PC-9 (cell line): ENCODE measurements at regions not wholly inside any gene's neighbourhood (a gene's known extent, or its start where the extent isn't known, plus 50 kb on each side); places are given as distances from the start of the nearest gene placed in this dataset.

Source experiments
- BruUV-seq: library from RNA; stranded (reverse); fragments of 400-500 nt; replicated peaks from 2 replicates; lab custom pipeline; 2021; lab: Mats Ljungman, UMichigan
- CTCF ChIA-PET: fragments of 300-600 bp; sonication (Branson Sonifier 250); formaldehyde crosslinking; loops from one replicate; lab custom pipeline; 2022; ENCODE audit warnings: antibody characterized with exemption; lab: Charles Lee
- POLR2A ChIA-PET: fragments of 300-600 bp; sonication (Branson Sonifier 250); formaldehyde crosslinking; loops from one replicate; lab custom pipeline; 2022; ENCODE audit warnings: antibody characterized with exemption; ENCODE audit not compliant: unreplicated experiment; lab: Charles Lee
- DNase-seq, 2 experiments: peaks; one replicate each; pipeline versions ENCODE4 v3.0.0 to v3.0.0-alpha.2; 2015 to 2022; ENCODE audit warnings: mixed read lengths in 1 of 2
- H2AFZ ChIP-seq: fragments of 200-600 bp; sonication (generic); 2 replicates; pipeline ENCODE4 v1.8.1; 2017; ENCODE audit warnings: antibody characterized with exemption
- H3F3A ChIP-seq: fragments of 200-600 bp; sonication (generic); 2 replicates; pipeline ENCODE4 v1.8.1; 2017; ENCODE audit warnings: antibody characterized with exemption, mild to moderate bottlenecking, low read depth; ENCODE audit not compliant: insufficient read depth
- H3K27ac ChIP-seq: fragments of 200-600 bp; sonication (generic); 2 replicates; pipeline ENCODE4 v1.6.1; 2016; ENCODE audit warnings: mixed run types
- H3K27me3 ChIP-seq: fragments of 200-600 bp; sonication (generic); 2 replicates; pipeline ENCODE4 v1.6.1; 2016; ENCODE audit warnings: low read depth, mixed run types; ENCODE audit not compliant: insufficient read depth
- H3K36me3 ChIP-seq: fragments of 200-600 bp; sonication (generic); 2 replicates; pipeline ENCODE4 v1.6.1; 2016; ENCODE audit warnings: low read depth, mixed run types
- H3K4me1 ChIP-seq: fragments of 200-600 bp; sonication (generic); replicated peaks from 2 replicates; pipeline ENCODE4 v1.6.1; 2016; ENCODE audit warnings: mixed run types; ENCODE audit not compliant: insufficient read depth
- H3K4me2 ChIP-seq: fragments of 200-600 bp; sonication (generic); 2 replicates; pipeline ENCODE4 v1.6.1; 2017; ENCODE audit warnings: mixed run types
- H3K4me3 ChIP-seq: fragments of 200-600 bp; sonication (generic); 2 replicates; pipeline ENCODE4 v1.6.1; 2016; ENCODE audit warnings: mixed run types
- H3K79me2 ChIP-seq: fragments of 200-600 bp; sonication (generic); 2 replicates; pipeline ENCODE4 v1.6.1; 2017; ENCODE audit warnings: low read depth, mixed run types
- H3K9me2 ChIP-seq: fragments of 200-600 bp; sonication (generic); 2 replicates; pipeline ENCODE4 v1.8.1; 2017; ENCODE audit warnings: mild to moderate bottlenecking; ENCODE audit not compliant: insufficient read depth
- H3K9me3 ChIP-seq: fragments of 200-600 bp; sonication (generic); 2 replicates; pipeline ENCODE4 v1.8.1; 2016; ENCODE audit warnings: low read depth; ENCODE audit not compliant: insufficient read depth
- H4K20me1 ChIP-seq: fragments of 200-600 bp; sonication (generic); 2 replicates; pipeline ENCODE4 v1.8.1; 2017; ENCODE audit not compliant: insufficient read depth
- EZH2 ChIP-seq: fragments of 200-600 bp; sonication (generic); IDR thresholded peaks from 2 replicates; pipeline ENCODE4 v1.8.0; 2017; ENCODE audit warnings: antibody characterized with exemption, low read depth
- intact Hi-C: fragments of 100-400 bp; cut with micrococcal nuclease; formaldehyde crosslinking; loops from one replicate; pipeline ENCODE4 v1.10.0; 2022; ENCODE audit not compliant: unreplicated experiment
- TF ChIP-seq, protein P1 (sequence below): fragments of 200-600 bp; sonication (generic); conservative IDR thresholded peaks from 2 replicates; pipeline ENCODE4 v1.6.1; 2017; ENCODE audit warnings: mixed run types, antibody characterized with exemption, mild to moderate bottlenecking, moderate library complexity

DNA sequence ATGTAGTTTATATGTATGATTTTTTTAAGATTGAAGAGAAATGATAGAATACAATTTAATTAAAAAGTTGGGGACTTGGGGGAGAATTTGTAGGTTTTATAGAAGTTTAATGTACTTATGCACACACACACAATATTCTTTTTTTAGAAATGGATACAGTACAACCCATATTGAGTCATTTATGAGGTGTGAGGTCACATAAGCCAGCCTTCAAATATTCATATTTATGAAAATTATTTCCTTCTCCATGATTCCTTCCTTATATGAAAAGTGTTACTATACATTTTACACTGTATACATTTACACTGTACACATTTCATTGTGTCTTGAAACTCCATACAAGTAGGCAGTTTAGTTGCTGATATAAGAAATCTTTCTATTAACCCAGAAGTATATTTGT, 96.2 kb upstream of the CHODL start:
- BruUV-seq: no TSS peak
- no peaks in the 10 kb centered on the region for H3K27me3 ChIP-seq

GRCh38 chr21:18147678-18148077, 97.0 kb upstream of the CHODL start:
- BruUV-seq: no TSS peak
- Histone ChIP-seq H4K20me1 (no peaks in the 10 kb centered on the region), H3K4me2 (no peak overlapping the region), H3K27ac (no peak overlapping the region), H3K79me2 (no peaks in the 10 kb centered on the region), H3K9me2 (no peaks in the 10 kb centered on the region), H3K27me3 (no peaks in the 10 kb centered on the region), H3K9me3 (no peaks in the 10 kb centered on the region), H3K36me3 (no peaks in the 10 kb centered on the region), H3K4me3 (no peak overlapping the region), H2AFZ (no peak overlapping the region), H3K4me1 (no peaks in the 10 kb centered on the region), H3F3A (no peaks in the 10 kb centered on the region)
- intact Hi-C loops: no loop called here
- TF ChIP-seq, protein P1, sequence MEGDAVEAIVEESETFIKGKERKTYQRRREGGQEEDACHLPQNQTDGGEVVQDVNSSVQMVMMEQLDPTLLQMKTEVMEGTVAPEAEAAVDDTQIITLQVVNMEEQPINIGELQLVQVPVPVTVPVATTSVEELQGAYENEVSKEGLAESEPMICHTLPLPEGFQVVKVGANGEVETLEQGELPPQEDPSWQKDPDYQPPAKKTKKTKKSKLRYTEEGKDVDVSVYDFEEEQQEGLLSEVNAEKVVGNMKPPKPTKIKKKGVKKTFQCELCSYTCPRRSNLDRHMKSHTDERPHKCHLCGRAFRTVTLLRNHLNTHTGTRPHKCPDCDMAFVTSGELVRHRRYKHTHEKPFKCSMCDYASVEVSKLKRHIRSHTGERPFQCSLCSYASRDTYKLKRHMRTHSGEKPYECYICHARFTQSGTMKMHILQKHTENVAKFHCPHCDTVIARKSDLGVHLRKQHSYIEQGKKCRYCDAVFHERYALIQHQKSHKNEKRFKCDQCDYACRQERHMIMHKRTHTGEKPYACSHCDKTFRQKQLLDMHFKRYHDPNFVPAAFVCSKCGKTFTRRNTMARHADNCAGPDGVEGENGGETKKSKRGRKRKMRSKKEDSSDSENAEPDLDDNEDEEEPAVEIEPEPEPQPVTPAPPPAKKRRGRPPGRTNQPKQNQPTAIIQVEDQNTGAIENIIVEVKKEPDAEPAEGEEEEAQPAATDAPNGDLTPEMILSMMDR: no peak
- TF ChIP-seq EZH2: no peak
- ChIA-PET POLR2A (no interaction called here), CTCF (no interaction called here)
- DNase-seq: no peak

More for the DNA sequence above, 96.2 kb upstream of the CHODL start:
- H3K4me2 ChIP-seq: no peak overlapping the region
- H3K9me2 ChIP-seq: no peaks in the 10 kb centered on the region
- CTCF ChIA-PET: no interaction called here
- no peaks in the 10 kb centered on the region for H3K4me1 ChIP-seq
- no peak overlapping the region for H3K27ac ChIP-seq
- no peaks in the 10 kb centered on the region for H3K79me2 ChIP-seq
- no peaks in the 10 kb centered on the region for H3F3A ChIP-seq
- H4K20me1 ChIP-seq: no peaks in the 10 kb centered on the region
- intact Hi-C loops: no loop called here
- H2AFZ ChIP-seq: no peak overlapping the region
- no peaks in the 10 kb centered on the region for H3K36me3 ChIP-seq
- DNase-seq: no peak
- TF ChIP-seq, protein P1: no peak
- TF ChIP-seq EZH2: no peak
- H3K9me3 ChIP-seq: no peaks in the 10 kb centered on the region
- POLR2A ChIA-PET: no interaction called here
- H3K4me3 ChIP-seq: no peak overlapping the region

GRCh38 chr21:18146820-18147219, 97.8 kb upstream of the CHODL start:
- no peaks in the 10 kb centered on the region for H3K9me3 ChIP-seq
- no peak overlapping the region for H3K4me3 ChIP-seq
- CTCF ChIA-PET: no interaction called here
- no peaks in the 10 kb centered on the region for H3K36me3 ChIP-seq
- H3K27me3 ChIP-seq: no peaks in the 10 kb centered on the region
- POLR2A ChIA-PET: no interaction called here
- TF ChIP-seq, protein P1: no peak
- no peak for TF ChIP-seq EZH2
- H3K27ac ChIP-seq: no peak overlapping the region
- H3K4me2 ChIP-seq: no peak overlapping the region
- no peaks in the 10 kb centered on the region for H3K9me2 ChIP-seq
- H3F3A ChIP-seq: no peaks in the 10 kb centered on the region
- no peaks in the 10 kb centered on the region for H4K20me1 ChIP-seq
- no TSS peak for BruUV-seq
- no peaks in the 10 kb centered on the region for H3K4me1 ChIP-seq
- H3K79me2 ChIP-seq: no peaks in the 10 kb centered on the region
- intact Hi-C loops: no loop called here
- H2AFZ ChIP-seq: no peak overlapping the region
- DNase-seq: no peak
